HEK293T (cell line): ENCODE measurements at regions not wholly inside any gene's neighbourhood (a gene's known extent, or its start where the extent isn't known, plus 50 kb on each side); places are given as distances from the start of the nearest gene placed in this dataset.
"Not testable (repeated sequence)": the region's sequence is repeated elsewhere in the genome, so short reads cannot be mapped to it uniquely, and the experiment has no call there.

ENCODE experiments used
- ELF4 ChIP-seq: fragments of 450-650 bp; IDR thresholded peaks from 2 replicates; pipeline ENCODE4 v1.6.1; 2017; ENCODE audit warnings: antibody characterized with exemption
- FOXK2 ChIP-seq: fragments of 450-650 bp; IDR thresholded peaks from 2 replicates; pipeline ENCODE4 v1.6.1; 2016; ENCODE audit warnings: mild to moderate bottlenecking
- FOXM1 ChIP-seq: fragments of 450-650 bp; IDR thresholded peaks from 2 replicates; pipeline ENCODE4 v1.6.1; 2017; ENCODE audit warnings: mild to moderate bottlenecking, borderline replicate concordance
- PKNOX1 ChIP-seq: fragments of 450-650 bp; IDR thresholded peaks from 2 replicates; pipeline ENCODE4 v1.6.1; 2016
- SP1 ChIP-seq: fragments of 450-650 bp; IDR thresholded peaks from 2 replicates; pipeline ENCODE4 v1.6.1; 2017
- SUZ12 ChIP-seq: fragments of 450-650 bp; IDR thresholded peaks from 2 replicates; pipeline ENCODE4 v1.6.1; 2016; ENCODE audit warnings: mild to moderate bottlenecking
- TARDBP ChIP-seq: fragments of 450-650 bp; IDR thresholded peaks from 2 replicates; pipeline ENCODE4 v1.6.1; 2016

DNA sequence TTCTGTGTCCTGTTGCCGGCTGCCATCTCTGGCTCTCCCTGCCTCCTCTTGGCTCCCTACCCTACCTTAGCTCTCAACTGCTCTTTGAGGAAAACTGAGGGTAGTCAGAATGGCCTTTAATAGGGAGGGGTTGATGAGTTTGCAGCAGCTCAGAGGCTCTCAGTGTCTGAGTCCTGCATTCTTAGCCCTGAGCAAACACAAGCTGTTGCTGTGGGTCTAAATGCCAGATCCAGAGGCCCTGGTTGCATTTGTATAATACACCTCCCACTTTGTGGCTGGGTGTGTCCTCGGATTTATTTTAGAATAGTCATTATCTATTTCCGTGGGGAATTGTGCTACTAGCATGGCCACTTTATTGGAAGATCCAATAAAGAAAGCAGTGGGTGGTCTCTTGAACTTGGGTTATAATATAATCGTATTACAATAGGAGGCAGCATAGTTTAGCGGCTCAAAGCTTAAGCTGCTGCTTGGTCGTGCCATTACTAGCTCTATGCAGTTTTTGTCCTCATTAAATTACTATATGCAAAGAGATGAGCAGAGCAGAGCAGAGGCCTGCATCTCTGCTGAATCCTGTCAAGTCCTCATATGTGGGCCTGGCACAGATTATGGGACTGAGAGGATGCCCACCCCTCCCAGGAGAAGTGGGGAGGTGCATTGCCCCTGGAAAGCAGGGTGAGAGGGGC, 175.5 kb downstream of the BCL2L11 start:
- TF ChIP-seq TARDBP, SP1, PKNOX1, FOXM1, ELF4, FOXK2, SUZ12: not testable (repeated sequence)
